ENCODE measurements at regions not wholly inside any gene's neighbourhood (a gene's known extent, or its start where the extent isn't known, plus 50 kb on each side); places are given as distances from the start of the nearest gene placed in this dataset.

- TF ChIP-seq E2F4 (IDR thresholded peaks at IDR 0.05; ENCODE audit: low read depth, low read length) (no peak), ZNF592 (IDR thresholded peaks at IDR 0.05) (no peak), MYB (IDR thresholded peaks at IDR 0.05; ENCODE audit: borderline replicate concordance, low read depth, low read length) (no peak), MLLT1 (IDR thresholded peaks at IDR 0.05) (no peak), POLR2AphosphoS2 (IDR thresholded peaks at IDR 0.05; ENCODE audit: low read depth, low read length) (no peak), IRF3 (IDR thresholded peaks at IDR 0.05) (no peak), IKZF2 (IDR thresholded peaks at IDR 0.05) (no peak), WRNIP1 (IDR thresholded peaks at IDR 0.05; ENCODE audit: borderline replicate concordance, low read depth, low read length) (no peak), TARDBP (IDR thresholded peaks at IDR 0.05; ENCODE audit: borderline replicate concordance) (no peak), ZNF274 (IDR thresholded peaks at IDR 0.05; ENCODE audit: insufficient read depth, insufficient read length) (no peak)
Measured at GRCh38 chr2:157085522-157085921, 172.0 kb upstream of the GALNT5 start (continued).
